ENCODE measurements at regions not wholly inside any gene's neighbourhood (a gene's known extent, or its start where the extent isn't known, plus 50 kb on each side); places are given as distances from the start of the nearest gene placed in this dataset.

DNA sequence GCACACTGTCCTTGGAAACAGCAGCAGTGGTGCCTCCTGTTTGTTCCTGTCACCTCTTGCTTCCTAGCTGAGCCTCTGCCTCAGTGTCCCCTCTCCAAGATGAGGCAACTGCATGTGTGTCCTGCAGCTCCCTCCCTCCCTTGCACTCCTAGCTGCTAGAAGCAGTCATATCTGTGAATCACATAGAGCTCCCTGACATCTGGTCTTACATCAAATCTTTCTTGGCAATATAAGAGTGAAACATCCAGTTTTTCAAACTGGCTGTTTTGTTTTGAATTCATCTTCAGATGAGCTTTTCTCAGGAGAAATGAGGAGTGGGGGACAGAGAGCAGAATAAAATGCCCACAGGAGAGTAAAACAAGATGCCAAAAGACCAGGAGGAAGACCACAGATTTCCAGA, 103.7 kb downstream of the VCPKMT start:
- no peak for TF ChIP-seq ZNF274 (IDR thresholded peaks at IDR 0.05; ENCODE audit: low read depth, low read length)
- no peak overlapping the region for H3K4me3 ChIP-seq (ENCODE audit: low read length)

- no peak for TF ChIP-seq ZNF274 (IDR thresholded peaks at IDR 0.05; ENCODE audit: low read depth, low read length)
- H3K4me3 ChIP-seq (ENCODE audit: low read length): no peak overlapping the region
Measured at GRCh38 chr14:50013198-50013918, 103.0 kb downstream of the VCPKMT start.

GRCh38 chr14:50013934-50014333, 102.4 kb downstream of the VCPKMT start:
- no peak for TF ChIP-seq ZNF274 (IDR thresholded peaks at IDR 0.05; ENCODE audit: low read depth, low read length)
- no peak overlapping the region for H3K4me3 ChIP-seq (ENCODE audit: low read length)

GRCh38 chr14:50014809-50015430, 101.5 kb downstream of the VCPKMT start:
- TF ChIP-seq ZNF274 (IDR thresholded peaks at IDR 0.05; ENCODE audit: low read depth, low read length): no peak

GRCh38 chr14:50015716-50016115, 100.7 kb downstream of the VCPKMT start:
- no peak for TF ChIP-seq ZNF274 (IDR thresholded peaks at IDR 0.05; ENCODE audit: low read depth, low read length)
- H3K4me3 ChIP-seq (ENCODE audit: low read length): no peak overlapping the region

More at GRCh38 chr14:50014809-50015430, 101.5 kb downstream of the VCPKMT start:
- no peak overlapping the region for H3K4me3 ChIP-seq (ENCODE audit: low read length)

DNA sequence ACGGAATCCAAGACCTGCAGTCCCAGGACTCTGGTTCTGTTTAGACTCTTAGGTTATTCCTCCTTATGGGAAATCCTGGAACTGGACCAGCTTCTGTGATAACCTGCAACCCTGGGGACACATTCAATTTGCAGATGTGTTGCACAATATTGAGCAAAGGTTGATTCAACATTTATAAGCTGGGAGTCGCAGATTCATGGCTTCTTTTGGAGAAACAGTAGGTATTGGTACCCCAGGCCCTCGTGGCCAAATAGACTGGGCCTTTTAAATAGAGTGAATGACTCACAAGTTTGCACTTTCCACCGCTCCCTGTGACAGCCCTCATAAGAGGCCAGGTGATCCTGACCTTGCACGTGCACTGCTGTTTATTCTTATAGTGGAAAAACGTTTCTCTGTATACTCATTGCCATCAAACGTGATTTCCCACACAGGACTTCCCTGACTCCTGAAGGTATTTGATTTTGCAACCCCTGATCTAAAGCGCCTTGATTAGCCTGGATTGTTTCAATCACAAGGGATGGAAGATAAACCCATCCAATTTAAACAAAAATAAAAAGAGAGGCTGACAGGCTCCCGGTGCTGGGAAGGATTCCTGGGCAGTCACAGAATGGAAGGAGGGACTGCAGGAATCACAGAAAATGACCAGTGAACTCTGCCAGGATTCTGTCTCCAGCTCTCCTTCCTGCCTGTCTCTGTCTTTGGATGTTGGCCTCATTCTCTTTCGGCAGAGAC, 98.0 kb downstream of the VCPKMT start:
- no peak for TF ChIP-seq ZNF274 (IDR thresholded peaks at IDR 0.05; ENCODE audit: low read depth, low read length)
- no peak overlapping the region for H3K4me3 ChIP-seq (ENCODE audit: low read length)

GRCh38 chr14:50018933-50019210, 97.5 kb downstream of the VCPKMT start:
- H3K4me3 ChIP-seq (ENCODE audit: low read length): no peak overlapping the region
- no peak for TF ChIP-seq ZNF274 (IDR thresholded peaks at IDR 0.05; ENCODE audit: low read depth, low read length)

GRCh38 chr14:50020184-50020583, 96.2 kb downstream of the VCPKMT start:
- no peak for TF ChIP-seq ZNF274 (IDR thresholded peaks at IDR 0.05; ENCODE audit: low read depth, low read length)
- no peak overlapping the region for H3K4me3 ChIP-seq (ENCODE audit: low read length)

GRCh38 chr14:50020799-50021198, 95.6 kb downstream of the VCPKMT start:
- TF ChIP-seq ZNF274 (IDR thresholded peaks at IDR 0.05; ENCODE audit: low read depth, low read length): no peak
- no peak overlapping the region for H3K4me3 ChIP-seq (ENCODE audit: low read length)

DNA sequence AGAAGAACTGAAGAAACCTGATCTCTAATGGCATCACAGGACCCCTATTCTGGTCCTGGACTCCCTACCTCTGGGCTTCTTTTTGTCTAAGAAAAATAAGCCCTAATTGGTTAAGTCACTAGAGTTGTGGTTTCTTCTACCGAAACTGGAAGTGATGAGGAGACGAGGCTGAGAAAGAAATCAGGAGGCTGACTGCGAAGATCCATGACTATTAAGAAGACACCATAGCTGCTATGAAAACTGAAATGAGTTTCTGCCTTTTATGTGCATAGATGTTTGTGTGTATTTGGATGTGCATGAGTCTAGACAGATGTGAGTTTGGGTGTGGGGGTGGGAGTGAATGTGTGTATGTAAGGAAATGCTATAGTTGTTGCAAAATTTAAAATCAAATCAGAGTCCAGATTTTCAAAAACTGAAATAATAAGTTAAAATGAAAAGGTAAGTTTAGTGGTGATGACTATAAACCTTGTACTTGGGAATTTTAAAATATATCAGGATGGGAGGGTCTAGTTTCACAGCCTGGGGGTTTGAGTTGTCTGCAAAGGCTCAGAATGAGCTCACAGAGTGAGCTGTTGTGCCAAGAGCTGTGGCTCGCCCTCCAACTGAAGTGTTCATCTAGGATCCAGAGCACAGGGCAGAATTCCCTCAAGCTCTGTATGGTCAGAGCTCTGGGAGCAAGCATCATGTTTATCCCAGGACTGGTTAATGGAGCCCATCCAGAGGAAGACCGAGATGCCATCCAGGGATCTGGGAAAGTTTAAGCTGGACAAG, 94.9 kb downstream of the VCPKMT start:
- no peak for TF ChIP-seq ZNF274 (IDR thresholded peaks at IDR 0.05; ENCODE audit: low read depth, low read length)
- no peak overlapping the region for H3K4me3 ChIP-seq (ENCODE audit: low read length)

DNA sequence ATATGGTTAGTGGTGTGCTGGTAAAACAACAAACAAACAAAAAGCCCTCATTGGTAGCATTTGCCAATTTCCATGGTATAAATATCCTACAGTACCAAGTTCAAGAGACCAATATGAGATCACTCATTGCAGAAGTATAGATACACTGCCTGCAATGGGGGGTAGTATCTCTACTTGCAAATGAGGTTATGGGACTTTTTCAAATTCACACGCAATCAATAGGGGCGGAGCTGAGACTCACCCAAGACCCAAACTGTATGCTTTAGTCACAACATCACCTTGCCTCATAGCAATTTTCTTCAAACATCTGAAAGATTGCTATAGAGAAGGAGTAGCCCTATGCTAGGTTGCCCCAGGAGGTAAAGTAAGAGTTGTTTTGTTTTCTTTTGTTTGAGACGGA, 93.7 kb downstream of the VCPKMT start:
- H3K4me3 ChIP-seq (ENCODE audit: low read length): no peak overlapping the region
- TF ChIP-seq ZNF274 (IDR thresholded peaks at IDR 0.05; ENCODE audit: low read depth, low read length): no peak

GRCh38 chr14:50023671-50024490, 92.5 kb downstream of the VCPKMT start:
- TF ChIP-seq ZNF274 (IDR thresholded peaks at IDR 0.05; ENCODE audit: low read depth, low read length): no peak
- H3K4me3 ChIP-seq (ENCODE audit: low read length): no peak overlapping the region

- TF ChIP-seq ZNF274 (IDR thresholded peaks at IDR 0.05; ENCODE audit: low read depth, low read length): no peak
- no peak overlapping the region for H3K4me3 ChIP-seq (ENCODE audit: low read length)
Measured at GRCh38 chr14:50025073-50025472, 91.3 kb downstream of the VCPKMT start.

- H3K4me3 ChIP-seq (ENCODE audit: low read length): no peak overlapping the region
- no peak for TF ChIP-seq ZNF274 (IDR thresholded peaks at IDR 0.05; ENCODE audit: low read depth, low read length)
Measured at GRCh38 chr14:50025776-50026175, 90.6 kb downstream of the VCPKMT start.
